Activated CD4-positive, alpha-beta T cell treated with anti-CD3 and anti-CD28 coated beads, Interleukin-2, amount 50 U/mL, for 16 hours (primary cell): ENCODE measurements at regions not wholly inside any gene's neighbourhood (a gene's known extent, or its start where the extent isn't known, plus 50 kb on each side); places are given as distances from the start of the nearest gene placed in this dataset.
"Not testable (repeated sequence)": the region's sequence is repeated elsewhere in the genome, so short reads cannot be mapped to it uniquely, and the experiment has no call there.

ENCODE experiments used
- DNase-seq: peaks from one replicate; pipeline ENCODE4 v3.0.0-alpha.2; 2020

- DNase-seq = no peak
Measured at GRCh38 chr5:111975133-111975532, 218.1 kb upstream of the NREP start.

DNA sequence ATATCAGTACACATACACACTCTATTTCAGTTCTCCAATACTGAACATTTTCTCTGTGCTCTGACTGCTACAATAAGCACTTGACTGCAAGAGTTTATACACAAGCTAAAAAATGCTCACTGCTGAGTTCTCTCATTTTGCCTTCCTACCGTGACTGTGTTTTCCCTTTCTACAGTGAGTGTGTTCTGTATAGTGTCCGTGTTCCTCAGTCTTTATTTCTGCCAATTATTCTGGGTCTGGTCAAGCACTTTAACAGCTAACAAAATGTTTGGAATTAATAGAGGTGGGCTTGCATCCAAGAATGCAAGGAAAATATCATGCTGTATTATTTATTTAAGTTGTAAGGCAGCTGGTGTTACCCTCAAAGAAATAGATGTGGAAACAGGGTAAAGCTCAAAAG is 217.0 kb upstream of the NREP start:
- DNase-seq = no peak

- no peak for DNase-seq
Measured at GRCh38 chr5:111972548-111972947, 215.6 kb upstream of the NREP start.

DNA sequence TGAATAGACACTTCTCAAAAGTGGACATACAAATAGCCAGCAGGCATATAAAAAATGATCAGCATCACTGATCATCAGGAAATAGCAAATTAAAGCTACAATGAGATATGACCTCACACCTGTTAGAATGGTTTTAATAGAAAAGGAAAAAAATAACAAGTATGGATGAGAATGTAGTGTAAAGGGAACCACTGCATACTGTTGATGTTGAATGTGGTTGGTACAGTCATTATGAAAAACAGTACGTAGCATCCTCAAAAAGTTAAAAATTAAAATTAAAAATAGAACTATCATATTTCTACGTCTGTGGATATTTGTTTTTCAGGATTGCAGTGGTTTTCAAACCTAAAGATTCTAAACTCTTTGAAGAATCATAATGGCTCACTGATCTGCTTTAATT is 215.1 kb upstream of the NREP start:
- DNase-seq = no peak

DNA sequence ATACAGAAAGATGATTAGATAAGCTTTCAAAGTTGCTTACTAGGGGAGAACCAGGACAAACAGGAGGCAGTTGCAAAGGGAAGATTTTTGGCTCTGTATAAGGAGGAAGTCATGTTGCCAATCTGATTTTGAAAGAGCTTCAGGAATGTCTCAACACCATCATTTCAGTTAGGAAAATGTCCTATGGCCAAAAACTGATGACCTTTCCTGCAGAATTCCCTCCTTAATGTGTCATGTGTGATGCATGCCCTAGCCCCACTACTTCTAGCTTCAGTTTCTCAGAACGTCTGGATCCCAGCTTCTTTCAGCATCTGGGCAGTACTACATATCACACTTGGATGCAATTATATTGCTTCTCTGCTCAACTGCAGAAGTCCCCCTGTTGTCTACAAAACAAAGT is 211.5 kb upstream of the NREP start:
- DNase-seq = no peak

GRCh38 chr5:111967463-111967862 is 210.5 kb upstream of the NREP start:
- DNase-seq = no peak

GRCh38 chr5:111966290-111966689 is 209.3 kb upstream of the NREP start:
- DNase-seq = no peak

- DNase-seq = no peak
Measured at GRCh38 chr5:111963555-111963954, 206.6 kb upstream of the NREP start.

DNA sequence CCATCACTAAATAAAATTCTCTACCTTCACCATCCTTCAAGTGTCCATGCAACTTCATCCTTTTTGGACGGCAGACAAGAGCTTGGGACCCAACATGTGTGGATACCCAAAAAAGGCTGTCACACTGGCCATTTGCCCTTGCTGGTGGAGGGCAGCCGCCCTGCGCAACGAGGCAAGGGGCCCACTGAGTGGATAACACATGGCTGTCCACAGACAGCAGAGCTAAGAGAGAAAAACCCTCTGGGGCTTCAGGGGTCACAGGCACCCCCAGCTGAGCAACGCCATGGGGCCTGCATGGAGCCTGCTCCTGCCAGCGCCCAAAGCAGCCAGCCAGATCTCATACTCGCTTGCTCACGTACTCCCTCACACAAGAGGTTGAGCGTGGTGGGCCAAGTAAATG is 205.9 kb upstream of the NREP start:
- DNase-seq = no peak

DNA sequence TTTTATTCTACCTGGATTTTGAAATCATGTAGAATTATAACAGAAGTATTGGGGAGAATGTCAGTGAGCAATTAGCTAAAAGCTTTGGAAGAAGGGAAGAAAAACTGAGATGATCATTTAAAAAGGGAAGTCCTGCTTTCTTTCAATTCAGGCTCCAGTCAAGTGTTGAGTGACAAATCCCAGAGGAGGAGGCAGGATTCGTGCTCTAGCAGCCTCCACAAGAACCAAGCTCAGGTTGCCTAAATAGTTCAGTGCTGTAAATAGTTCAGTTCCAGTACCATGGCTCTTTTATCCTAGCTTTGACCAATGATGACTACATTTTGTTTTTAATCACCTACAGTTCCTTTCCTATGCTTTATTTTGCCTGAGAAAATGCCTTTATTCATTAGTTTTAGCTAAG is 204.9 kb upstream of the NREP start:
- DNase-seq = no peak

- no peak for DNase-seq
Measured at GRCh38 chr5:111960476-111961215, 203.7 kb upstream of the NREP start.

DNA sequence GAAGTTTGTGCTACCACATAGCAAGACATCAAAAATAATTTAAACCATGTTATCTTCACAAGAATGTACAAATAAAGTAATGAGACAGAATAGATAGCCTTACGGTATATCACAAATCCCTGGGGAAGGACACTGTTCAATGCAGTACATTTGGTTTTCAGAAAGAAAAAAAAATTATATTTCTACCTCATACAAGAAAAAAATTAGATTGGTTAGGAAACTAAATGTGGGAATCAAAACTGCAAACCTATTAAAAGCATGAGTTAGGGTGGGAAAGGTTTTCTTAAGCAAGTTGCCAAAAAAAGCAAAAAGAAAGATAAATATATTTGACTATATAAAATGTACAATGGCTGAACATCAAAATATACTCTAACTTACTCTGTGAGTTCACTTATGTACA is 201.9 kb upstream of the NREP start:
- no peak for DNase-seq

- not testable (repeated sequence) for DNase-seq
Measured at GRCh38 chr5:111956765-111957164, 199.8 kb upstream of the NREP start.

DNA sequence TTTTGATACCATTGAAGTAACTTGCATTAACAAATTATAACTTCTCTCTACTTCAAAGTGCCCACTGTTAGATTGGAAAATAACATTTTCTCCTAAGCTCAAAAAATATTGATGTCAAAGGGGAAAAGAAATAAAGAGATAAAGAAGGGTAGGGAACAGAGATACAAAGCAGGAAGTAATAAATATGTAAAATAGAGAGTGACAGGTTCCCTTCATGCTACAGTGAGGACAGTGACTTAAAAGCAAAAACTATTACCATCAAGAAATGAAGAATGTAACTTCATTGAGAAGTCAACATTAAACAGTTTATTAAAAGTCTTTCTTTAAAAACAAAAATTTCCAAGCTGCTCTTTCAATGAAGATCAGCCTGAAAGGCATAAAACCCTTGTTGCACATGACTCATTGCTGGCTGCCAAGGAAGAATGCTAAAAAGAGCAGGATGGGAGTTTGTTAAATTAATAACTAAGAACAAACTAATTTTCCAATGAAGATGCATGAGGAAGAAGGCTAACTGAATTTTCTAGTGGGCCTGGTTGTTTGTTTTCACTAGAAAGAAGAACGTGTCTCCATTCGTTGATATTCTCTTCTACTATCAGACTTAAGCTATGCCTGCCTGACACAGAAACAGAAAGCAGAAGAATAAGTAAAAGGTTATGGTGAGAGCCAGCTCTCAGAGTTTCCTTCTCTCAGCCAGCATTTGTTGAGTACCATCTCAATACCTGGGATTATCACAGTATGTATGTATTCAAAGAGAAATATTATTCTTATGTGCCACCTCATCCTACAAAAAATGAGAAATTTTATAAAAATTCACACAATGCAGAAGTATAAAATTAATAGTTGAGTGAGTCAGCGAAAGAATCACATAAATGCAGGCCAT is 197.8 kb upstream of the NREP start:
- DNase-seq = no peak

DNA sequence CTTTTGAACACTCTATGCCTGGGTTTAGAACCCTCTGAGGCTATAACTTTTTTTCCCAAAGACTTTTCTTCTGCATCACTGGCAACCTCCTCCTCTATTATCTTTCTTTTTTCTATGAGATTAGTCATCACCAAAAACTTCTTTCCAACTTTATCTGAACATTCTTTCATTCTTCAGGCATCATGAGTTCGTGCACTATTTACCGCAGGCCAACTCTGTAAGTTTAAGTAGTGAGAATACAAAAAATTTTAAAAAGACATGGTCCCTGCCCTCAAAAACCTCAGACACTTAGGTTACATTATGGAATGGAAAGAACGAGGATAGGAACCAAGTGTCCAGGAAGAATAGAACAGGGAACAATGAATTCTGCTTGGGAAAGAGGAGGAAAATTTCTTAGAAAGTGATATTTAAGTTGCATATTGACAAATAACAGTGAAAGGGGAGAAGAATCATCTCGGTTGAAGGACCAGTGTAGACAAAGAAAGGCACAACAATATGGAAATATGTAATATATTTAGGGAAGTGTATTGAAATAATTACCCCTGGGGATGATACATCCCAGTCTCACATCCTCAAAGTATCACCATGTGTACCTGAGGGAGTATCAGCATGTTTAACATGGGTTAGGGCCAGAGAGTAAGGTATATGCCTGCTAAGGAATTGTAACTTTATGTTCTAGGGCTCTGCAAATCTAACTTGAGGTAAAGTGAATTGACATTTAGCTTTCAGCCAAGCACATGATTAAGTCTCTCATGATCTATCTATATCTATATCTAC is 196.5 kb upstream of the NREP start:
- no peak for DNase-seq

DNA sequence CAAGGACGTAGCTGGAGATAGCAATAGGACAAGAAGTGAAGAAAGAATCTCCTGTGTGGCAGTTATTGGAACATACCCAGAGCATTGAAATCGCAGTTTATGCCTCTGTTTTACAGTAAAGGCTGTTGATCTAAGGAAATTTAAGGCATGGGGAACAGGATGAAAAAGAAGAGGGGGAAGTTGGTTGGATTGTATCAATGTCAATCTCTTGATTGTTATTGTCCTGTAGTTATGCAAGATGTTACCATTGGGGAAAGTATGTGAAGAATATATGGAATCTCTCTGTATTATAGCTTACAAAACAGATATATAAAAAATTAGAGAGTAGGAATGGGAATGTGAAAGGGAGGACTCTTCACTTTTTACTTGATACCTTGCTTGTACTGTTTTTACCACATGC is 195.6 kb upstream of the NREP start:
- no peak for DNase-seq

- no peak for DNase-seq
Measured at GRCh38 chr5:111950660-111951059, 193.7 kb upstream of the NREP start.

- DNase-seq = no peak
Measured at GRCh38 chr5:111948092-111948841, 191.3 kb upstream of the NREP start.

GRCh38 chr5:111946556-111946955 is 189.6 kb upstream of the NREP start:
- no peak for DNase-seq

DNA sequence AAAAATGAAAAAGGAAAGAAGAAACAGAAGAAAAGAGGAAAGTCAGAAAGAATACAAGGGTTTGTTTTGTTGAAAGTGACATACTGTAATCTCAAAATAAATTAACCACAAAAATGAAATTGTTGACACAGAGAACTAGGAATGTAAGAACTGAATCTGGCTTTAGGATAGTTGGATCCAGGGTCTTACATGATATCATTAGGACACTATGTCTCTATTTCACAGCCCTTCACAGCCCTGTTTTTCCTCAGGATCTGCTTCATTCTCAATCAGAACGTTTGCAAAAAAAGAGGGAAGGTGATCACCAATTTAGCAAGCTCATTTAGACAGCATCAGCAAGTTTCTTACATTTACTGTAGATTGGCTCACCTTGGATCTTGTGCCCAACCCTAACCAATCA is 188.5 kb upstream of the NREP start:
- no peak for DNase-seq

- DNase-seq = no peak
Measured at GRCh38 chr5:111942661-111943401, 185.8 kb upstream of the NREP start.

DNA sequence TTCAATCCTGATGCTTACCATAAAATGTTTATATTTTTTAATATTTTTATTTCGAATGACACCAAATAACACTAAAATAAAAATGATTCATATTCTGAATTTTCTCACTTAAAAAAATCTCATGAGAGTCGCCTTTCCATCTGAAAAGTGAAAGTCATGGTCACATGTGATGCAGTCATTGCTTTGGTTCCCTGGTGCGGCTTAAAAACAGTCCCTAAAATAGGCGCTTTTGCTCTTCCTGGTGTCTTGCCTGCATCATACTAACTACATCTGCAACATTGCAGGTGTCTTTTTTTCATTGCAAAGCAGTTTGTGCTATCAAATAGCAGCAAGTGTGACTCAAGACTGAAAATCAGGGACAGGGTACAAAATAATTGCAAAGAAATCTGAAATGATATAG is 185.2 kb upstream of the NREP start:
- no peak for DNase-seq
